ENCODE measurements at regions not wholly inside any gene's neighbourhood (a gene's known extent, or its start where the extent isn't known, plus 50 kb on each side); places are given as distances from the start of the nearest gene placed in this dataset.

- no peak for DNase-seq (ENCODE audit: low spot score)
Measured at GRCh38 chr13:29713839-29714238, 118.4 kb upstream of the SLC7A1 start.

- no peak for DNase-seq (ENCODE audit: low spot score)
Measured at GRCh38 chr13:29711776-29712175, 116.3 kb upstream of the SLC7A1 start.

GRCh38 chr13:29710511-29710910 lies 115.0 kb upstream of the SLC7A1 start:
- DNase-seq (ENCODE audit: low spot score): no peak

GRCh38 chr13:29709407-29710069 lies 114.0 kb upstream of the SLC7A1 start:
- DNase-seq (ENCODE audit: low spot score): no peak

- no peak for DNase-seq (ENCODE audit: low spot score)
Measured at GRCh38 chr13:29707876-29708543, 112.5 kb upstream of the SLC7A1 start.

GRCh38 chr13:29706923-29707322 lies 111.4 kb upstream of the SLC7A1 start:
- no peak for DNase-seq (ENCODE audit: low spot score)

GRCh38 chr13:29704648-29705047 lies 109.2 kb upstream of the SLC7A1 start:
- no peak for DNase-seq (ENCODE audit: low spot score)

- DNase-seq (ENCODE audit: low spot score): no peak
Measured at GRCh38 chr13:29703421-29703820, 107.9 kb upstream of the SLC7A1 start.

GRCh38 chr13:29702912-29703351 lies 107.4 kb upstream of the SLC7A1 start:
- no peak for DNase-seq (ENCODE audit: low spot score)

GRCh38 chr13:29698106-29698505 lies 102.6 kb upstream of the SLC7A1 start:
- DNase-seq (ENCODE audit: low spot score): no peak

- DNase-seq (ENCODE audit: low spot score): no peak
Measured at GRCh38 chr13:29696606-29697005, 101.1 kb upstream of the SLC7A1 start.

GRCh38 chr13:29693275-29693945 lies 97.9 kb upstream of the SLC7A1 start:
- peak; percentile 81 for DNase-seq (ENCODE audit: low spot score)

GRCh38 chr13:29689548-29689947 lies 94.1 kb upstream of the SLC7A1 start:
- no peak for DNase-seq (ENCODE audit: low spot score)

- no peak for DNase-seq (ENCODE audit: low spot score)
Measured at GRCh38 chr13:29688193-29688592, 92.7 kb upstream of the SLC7A1 start.

GRCh38 chr13:29684441-29684840 lies 89.0 kb upstream of the SLC7A1 start:
- DNase-seq (ENCODE audit: low spot score): no peak

- no peak for DNase-seq (ENCODE audit: low spot score)
Measured at GRCh38 chr13:29683041-29683440, 87.6 kb upstream of the SLC7A1 start.

- no peak for DNase-seq (ENCODE audit: low spot score)
Measured at GRCh38 chr13:29681864-29682263, 86.4 kb upstream of the SLC7A1 start.

- DNase-seq (ENCODE audit: low spot score): peak; percentile 61
Measured at GRCh38 chr13:29679396-29680053, 84.0 kb upstream of the SLC7A1 start.

GRCh38 chr13:29677627-29678026 lies 82.1 kb upstream of the SLC7A1 start:
- no peak for DNase-seq (ENCODE audit: low spot score)

- peak; percentile 55 for DNase-seq (ENCODE audit: low spot score)
Measured at GRCh38 chr13:29676941-29677452, 81.5 kb upstream of the SLC7A1 start.

GRCh38 chr13:29676535-29676934 lies 81.0 kb upstream of the SLC7A1 start:
- peak; percentile 12 for DNase-seq (ENCODE audit: low spot score)

GRCh38 chr13:29674532-29674931 lies 79.0 kb upstream of the SLC7A1 start:
- DNase-seq (ENCODE audit: low spot score): no peak

Measured in mucosa of gallbladder (tissue), 1 donor.